Ovary (tissue), 7 donors: ENCODE measurements at regions not wholly inside any gene's neighbourhood (a gene's known extent, or its start where the extent isn't known, plus 50 kb on each side); places are given as distances from the start of the nearest gene placed in this dataset.

Experiments used
- DNase-seq, 5 donors: peaks; one replicate each; pipeline ENCODE4 v3.0.0-alpha.2; 2019 to 2020
- H3K27ac ChIP-seq, 2 donors: fragments of 200-600 bp; one replicate each; pipeline versions ENCODE4 v1.5.1 to v1.8.0; 2019 to 2022
- H3K27me3 ChIP-seq: fragments of 200-600 bp; one replicate; pipeline ENCODE4 v1.8.0; 2022
- H3K36me3 ChIP-seq: fragments of 200-600 bp; sonication (generic); one replicate; pipeline ENCODE4 v1.5.1; 2019
- H3K4me1 ChIP-seq: one replicate; pipeline ENCODE4 v1.8.1; 2013; ENCODE audit warnings: mild to moderate bottlenecking, moderate library complexity; ENCODE audit not compliant: insufficient read depth
- H3K4me3 ChIP-seq: fragments of 200-600 bp; sonication (generic); one replicate; pipeline ENCODE4 v1.5.1; 2017
- H3K9me3 ChIP-seq, 2 donors: fragments of 200-600 bp in 1 of 2; sonication (generic) in 1 of 2; one replicate each; pipeline versions ENCODE4 v1.5.1 to v1.8.1; 2013 to 2019; ENCODE audit warnings: mild to moderate bottlenecking in 1 of 2, moderate library complexity in 1 of 2
- CTCF ChIP-seq, 3 donors: fragments of 450-650 bp in 2 of 3; fragments of 200-600 bp in 1 of 3; IDR thresholded peaks; one replicate each; pipeline versions ENCODE4 v1.5.1 to v1.8.0; 2016 to 2022; ENCODE audit warnings: antibody characterized with exemption in 3 of 3, mild to moderate bottlenecking in 1 of 3
- EP300 ChIP-seq: sonication (generic); formaldehyde crosslinking; IDR thresholded peaks from one replicate; pipeline ENCODE4 v1.6.1; 2017; ENCODE audit warnings: antibody characterized with exemption
- POLR2A ChIP-seq: fragments of 450-650 bp; IDR thresholded peaks from one replicate; pipeline ENCODE4 v1.6.1; 2017; ENCODE audit warnings: antibody characterized with exemption, mild to moderate bottlenecking, moderate library complexity
- WGBS, 3 donors: extraction: QIAGEN DNeasy Blood & Tissue Kit in 1 of 3; methylation state at CpG; one replicate each; pipeline versions ENCODE4 v1.1.5 to v1.1.7; 2013 to 2017; 5-methylcytosine and 5-hydroxymethylcytosine counted together
- intact Hi-C, 4 donors: fragments of 100-400 bp; cut with DNase I; formaldehyde crosslinking; loops; one replicate each; pipeline versions ENCODE4 v1.11.0 to v1.15.1; 2022 to 2023
- donor health status: DM: no; HTN: no; CAD: no; lungs with moderate emphysema.
- donor health status: DM: no; HTN: no; CAD: no.
- donor health status: Bipolar disorder and iron deficiency.
- donor health status: DM: no; HTN: no; CAD: no.
- donor health status: DM: yes; HTN: yes; CAD: no.

DNA sequence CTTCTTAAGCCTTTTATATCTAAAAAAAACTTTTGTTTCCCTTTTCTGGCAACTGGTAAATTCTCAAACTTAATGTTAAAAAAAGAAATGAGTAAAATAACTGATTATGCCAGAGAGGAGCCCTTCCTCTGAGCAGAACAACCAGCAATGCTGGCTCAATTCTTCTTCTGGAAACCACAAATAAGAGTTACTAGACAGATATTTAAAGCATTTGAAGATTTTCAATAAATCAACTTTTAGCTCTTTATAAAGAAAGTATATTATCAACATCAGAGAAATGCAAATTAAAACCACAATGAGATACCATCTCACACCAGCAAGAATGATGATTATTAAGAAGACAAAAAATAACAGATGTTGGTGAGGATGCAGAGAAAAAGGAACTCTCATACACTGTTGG, 61.1 kb upstream of the TCF21 start:
- TF ChIP-seq CTCF (IDR thresholded peaks at IDR 0.05) (no peak), POLR2A (no peak), EP300 (no peak)
- intact Hi-C loops = no loop called here

GRCh38 chr6:133833949-133834359, 55.0 kb upstream of the TCF21 start:
- Histone ChIP-seq H3K4me1 (peaks cover 8% of the 10 kb centered on the region), H3K4me3 (no peak overlapping the region), H3K9me3 (no peaks in the 10 kb centered on the region), H3K27me3 (no peaks in the 10 kb centered on the region), H3K27ac (peak overlapping the region in 1 of 2 donors; percentile 54), H3K36me3 (no peaks in the 10 kb centered on the region)
- TF ChIP-seq EP300 (no peak), POLR2A (no peak), CTCF (IDR thresholded peaks at IDR 0.05) (no peak)
- intact Hi-C loops = loop anchor here in 2 of 4 donors (10.0 kb wide), 2 partner anchors 61 to 269 kb away; no protein-coding TSS in a partner anchor
- DNase-seq = peak in 4 of 5 donors; percentile 61 to 82 (median 74)
- 36 to 47% (median 42%) methylated on average over 3 of the region's 3 CpGs for WGBS, 3 donors

More for the DNA sequence above, 61.1 kb upstream of the TCF21 start:
- Histone ChIP-seq H3K27me3 (no peaks in the 10 kb centered on the region), H3K4me1 (peaks cover 4% of the 10 kb centered on the region), H3K27ac (no peak overlapping the region), H3K36me3 (no peaks in the 10 kb centered on the region), H3K9me3 (no peaks in the 10 kb centered on the region), H3K4me3 (no peak overlapping the region)
- DNase-seq = no peak

GRCh38 chr6:133834472-133835170, 54.3 kb upstream of the TCF21 start:
- no peaks in the 10 kb centered on the region for H3K27me3 ChIP-seq
- no peaks in the 10 kb centered on the region for H3K9me3 ChIP-seq
- intact Hi-C loops = loop anchor here in 2 of 4 donors (10.0 kb wide), 2 partner anchors 60 to 270 kb away; no protein-coding TSS in a partner anchor
- H3K36me3 ChIP-seq = no peaks in the 10 kb centered on the region
- peaks cover 8% of the 10 kb centered on the region for H3K4me1 ChIP-seq
- no peak for TF ChIP-seq EP300
- TF ChIP-seq POLR2A = no peak
- no peak for TF ChIP-seq CTCF (IDR thresholded peaks at IDR 0.05)
- peak overlapping the region in 1 of 2 donors; percentile 54 for H3K27ac ChIP-seq
- no peak overlapping the region for H3K4me3 ChIP-seq
- WGBS, 3 donors = 69 to 87% (median 74%) methylated on average over 2 of the region's 2 CpGs
- DNase-seq = no peak

DNA sequence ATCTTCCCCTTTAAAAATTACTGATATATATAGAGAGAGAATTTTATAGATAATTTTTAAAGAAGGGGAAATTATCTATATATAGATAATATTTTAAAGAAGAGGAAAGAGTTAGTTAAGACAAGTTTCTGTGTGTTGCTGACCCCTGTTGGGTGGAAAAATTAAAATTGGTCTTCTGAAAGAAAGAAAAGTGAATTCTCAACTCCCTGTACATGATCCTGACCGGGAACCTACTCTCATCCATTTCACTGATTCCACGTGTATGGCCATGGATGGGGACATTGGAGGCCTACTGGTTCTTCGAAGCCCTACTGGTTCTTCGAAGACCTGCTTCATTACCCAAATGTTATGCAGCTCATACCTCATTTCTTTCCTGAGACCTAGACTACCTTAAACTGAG, 53.0 kb upstream of the TCF21 start:
- TF ChIP-seq EP300 = no peak
- intact Hi-C loops = loop anchor here in 2 of 4 donors (10.0 kb wide), 2 partner anchors 59 to 271 kb away; no protein-coding TSS in a partner anchor
- no peak for DNase-seq
- Histone ChIP-seq H3K4me1 (peaks cover 4% of the 10 kb centered on the region), H3K9me3 (no peaks in the 10 kb centered on the region), H3K27ac (no peak overlapping the region), H3K27me3 (no peaks in the 10 kb centered on the region), H3K36me3 (no peaks in the 10 kb centered on the region), H3K4me3 (no peak overlapping the region)
- 66 to 73% (median 68%) methylated on average over 4 of the region's 4 CpGs for WGBS, 3 donors

- intact Hi-C loops = loop anchor here in 2 of 4 donors (2.0 to 10.0 kb wide), 3 partner anchors 57 to 273 kb away; no protein-coding TSS in a partner anchor
- Histone ChIP-seq H3K4me3 (peak overlapping the region; percentile 33), H3K9me3 (no peaks in the 10 kb centered on the region), H3K36me3 (no peaks in the 10 kb centered on the region), H3K4me1 (peaks cover 5% of the 10 kb centered on the region), H3K27ac (no peak overlapping the region), H3K27me3 (no peaks in the 10 kb centered on the region)
- peak in 4 of 5 donors; percentile 36 to 62 (median 60) for DNase-seq
- WGBS, 3 donors = 58 to 70% (median 68%) methylated on average over 30 of the region's 30 CpGs
- TF ChIP-seq EP300 = no peak
- TF ChIP-seq CTCF (IDR thresholded peaks at IDR 0.05) = peak in 2 of 3 donors; percentile 24
These were observed 51.0 kb upstream of the TCF21 start for GRCh38 chr6:133837801-133838349.
